ENCODE measurements at regions not wholly inside any gene's neighbourhood (a gene's known extent, or its start where the extent isn't known, plus 50 kb on each side); places are given as distances from the start of the nearest gene placed in this dataset.

DNA sequence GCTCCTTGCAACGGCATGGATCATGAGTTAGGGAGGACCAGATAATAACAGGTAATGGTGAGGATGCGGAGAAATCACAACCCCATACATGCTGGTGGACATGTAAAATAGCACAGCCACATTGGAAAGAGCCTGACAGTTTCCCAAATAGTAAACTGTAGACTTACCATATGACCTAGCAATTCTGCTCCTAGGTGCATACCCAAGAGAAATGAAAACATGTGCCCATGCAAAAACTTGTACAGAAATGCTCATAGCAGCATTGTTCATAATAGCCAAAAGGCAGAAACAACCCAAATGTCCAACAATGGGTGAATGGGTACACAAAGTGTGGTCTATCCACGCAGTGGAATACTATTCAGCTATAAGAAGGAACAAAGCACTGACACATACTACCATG lies 97.5 kb upstream of the VRK1 start:
- TF ChIP-seq, protein P1, sequence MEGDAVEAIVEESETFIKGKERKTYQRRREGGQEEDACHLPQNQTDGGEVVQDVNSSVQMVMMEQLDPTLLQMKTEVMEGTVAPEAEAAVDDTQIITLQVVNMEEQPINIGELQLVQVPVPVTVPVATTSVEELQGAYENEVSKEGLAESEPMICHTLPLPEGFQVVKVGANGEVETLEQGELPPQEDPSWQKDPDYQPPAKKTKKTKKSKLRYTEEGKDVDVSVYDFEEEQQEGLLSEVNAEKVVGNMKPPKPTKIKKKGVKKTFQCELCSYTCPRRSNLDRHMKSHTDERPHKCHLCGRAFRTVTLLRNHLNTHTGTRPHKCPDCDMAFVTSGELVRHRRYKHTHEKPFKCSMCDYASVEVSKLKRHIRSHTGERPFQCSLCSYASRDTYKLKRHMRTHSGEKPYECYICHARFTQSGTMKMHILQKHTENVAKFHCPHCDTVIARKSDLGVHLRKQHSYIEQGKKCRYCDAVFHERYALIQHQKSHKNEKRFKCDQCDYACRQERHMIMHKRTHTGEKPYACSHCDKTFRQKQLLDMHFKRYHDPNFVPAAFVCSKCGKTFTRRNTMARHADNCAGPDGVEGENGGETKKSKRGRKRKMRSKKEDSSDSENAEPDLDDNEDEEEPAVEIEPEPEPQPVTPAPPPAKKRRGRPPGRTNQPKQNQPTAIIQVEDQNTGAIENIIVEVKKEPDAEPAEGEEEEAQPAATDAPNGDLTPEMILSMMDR (conservative IDR thresholded peaks at IDR 0.05 in 1 of 2, IDR thresholded peaks at IDR 0.05 in 1 of 2; ENCODE audit: extremely low read depth in 1 of 2, insufficient read depth in 1 of 2, low read depth in 1 of 2, low read length in 2 of 2) = no peak
- no peak for TF ChIP-seq EZH2 (IDR thresholded peaks at IDR 0.05; ENCODE audit: borderline replicate concordance, low read length)

All from mammary epithelial cell (primary cell).